SK-N-SH (cell line): ENCODE measurements at regions not wholly inside any gene's neighbourhood (a gene's known extent, or its start where the extent isn't known, plus 50 kb on each side); places are given as distances from the start of the nearest gene placed in this dataset.

Experiments used
- EP300 ChIP-seq, 2 experiments: IDR thresholded peaks; 2 replicates each; pipeline versions ENCODE4 v1.4.0 to v1.6.1; 2012; ENCODE audit warnings: borderline replicate concordance in 1 of 2, low read depth in 1 of 2, low read length in 1 of 2
- EZH2phosphoT487 ChIP-seq: fragments of 200-600 bp; sonication (generic); IDR thresholded peaks from 2 replicates; pipeline ENCODE4 v1.6.1; 2017; ENCODE audit warnings: low read depth, mixed run types, mild to moderate bottlenecking, antibody characterized with exemption, moderate library complexity, borderline replicate concordance
- FOXJ3 ChIP-seq: sonication (generic); formaldehyde crosslinking; IDR thresholded peaks from 2 replicates; pipeline ENCODE4 v1.5.1; 2020; ENCODE audit warnings: mild to moderate bottlenecking, missing genetic modification reagents
- GATA2 ChIP-seq: sonication (generic); formaldehyde crosslinking; IDR thresholded peaks from 2 replicates; pipeline ENCODE4 v1.5.0; 2020; ENCODE audit warnings: mild to moderate bottlenecking, missing genetic modification reagents
- JUND ChIP-seq: IDR thresholded peaks from 2 replicates; pipeline ENCODE4 v1.4.0; 2012
- MEF2A ChIP-seq: IDR thresholded peaks from 2 replicates; pipeline ENCODE4 v1.4.0; 2012; ENCODE audit warnings: low read depth, borderline replicate concordance
- MXI1 ChIP-seq: IDR thresholded peaks from 2 replicates; pipeline ENCODE4 v1.6.1; 2012; ENCODE audit warnings: mild to moderate bottlenecking, low read depth, low read length, improper control_type of control experiment
- NFIC ChIP-seq: IDR thresholded peaks from 2 replicates; pipeline ENCODE4 v1.4.0; 2012; ENCODE audit warnings: borderline replicate concordance
- NRF1 ChIP-seq: IDR thresholded peaks from 2 replicates; pipeline ENCODE4 v1.6.1; 2012; ENCODE audit warnings: low read depth, mild to moderate bottlenecking, low read length
- POLR2AphosphoS5 ChIP-seq: IDR thresholded peaks from 2 replicates; pipeline ENCODE4 v1.6.1; 2012; ENCODE audit warnings: low read depth, low read length
- SIN3A ChIP-seq: IDR thresholded peaks from 2 replicates; pipeline ENCODE4 v1.6.1; 2012; ENCODE audit warnings: low read depth, mild to moderate bottlenecking, low read length, moderate library complexity, borderline replicate concordance
- TCF12 ChIP-seq: IDR thresholded peaks from 2 replicates; pipeline ENCODE4 v1.4.0; 2012
- TEAD4 ChIP-seq: IDR thresholded peaks from 2 replicates; pipeline ENCODE4 v1.4.0; 2012; ENCODE audit warnings: mild to moderate bottlenecking, borderline replicate concordance; ENCODE audit not compliant: insufficient read depth
- YY1 ChIP-seq: IDR thresholded peaks from 2 replicates; pipeline ENCODE4 v1.4.0; 2012; ENCODE audit warnings: low read depth, mild to moderate bottlenecking
- TF ChIP-seq, protein P1 (sequence below): IDR thresholded peaks from 2 replicates; pipeline ENCODE4 v1.4.0; 2012; ENCODE audit warnings: low read depth
- TF ChIP-seq, protein P2 (sequence below): IDR thresholded peaks from 2 replicates; pipeline ENCODE4 v1.4.0; 2012; ENCODE audit warnings: low read depth, borderline replicate concordance
- TF ChIP-seq, protein P3 (sequence below): IDR thresholded peaks from 2 replicates; pipeline ENCODE4; 2012
- TF ChIP-seq, protein P4 (sequence below): fragments of 150-350 bp; IDR thresholded peaks from 2 replicates; pipeline ENCODE4 v1.6.1; 2017; ENCODE audit warnings: antibody characterized with exemption, low read length, low read depth, borderline replicate concordance

DNA sequence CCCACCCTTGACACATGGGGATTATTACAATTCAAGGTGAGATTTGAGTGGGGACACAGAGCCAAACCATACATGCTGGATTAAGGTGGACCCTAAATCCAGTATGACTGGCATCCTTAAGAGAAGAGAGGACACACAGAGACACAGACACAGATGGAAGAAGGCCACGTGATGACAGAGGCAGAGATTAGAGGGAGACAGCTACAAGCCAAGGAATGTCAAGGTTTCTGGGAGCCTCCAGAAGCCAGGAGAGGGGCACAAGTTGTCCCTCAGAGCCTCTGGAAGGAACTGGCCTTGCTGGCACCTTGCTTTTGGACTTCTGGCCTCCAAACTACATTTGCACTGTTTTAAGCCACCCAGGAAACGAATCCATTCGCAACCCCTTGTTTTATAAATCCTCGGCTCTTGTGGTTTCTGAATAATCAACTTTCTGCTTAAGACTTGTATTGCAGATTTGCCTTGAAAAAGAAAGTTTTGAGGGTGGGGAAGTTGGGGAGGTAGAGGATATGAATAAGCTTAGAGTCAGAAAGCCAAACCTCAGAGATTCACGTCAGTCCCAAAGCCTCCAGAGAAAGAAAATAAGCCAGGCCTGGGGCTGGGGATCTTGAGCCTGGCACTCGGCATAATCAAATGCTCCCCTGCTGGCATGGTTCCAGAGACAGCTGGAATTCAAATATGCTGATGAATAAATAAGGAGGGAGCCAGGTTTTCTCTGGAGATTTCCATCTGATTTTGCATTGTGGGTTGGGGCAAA, 224.2 kb upstream of the PWP1 start (continued):
- TF ChIP-seq, protein P1, sequence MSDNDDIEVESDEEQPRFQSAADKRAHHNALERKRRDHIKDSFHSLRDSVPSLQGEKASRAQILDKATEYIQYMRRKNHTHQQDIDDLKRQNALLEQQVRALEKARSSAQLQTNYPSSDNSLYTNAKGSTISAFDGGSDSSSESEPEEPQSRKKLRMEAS = no peak
- TF ChIP-seq MXI1 (no peak), JUND (no peak), NRF1 (no peak), FOXJ3 (CRISPR knock-in tag) (no peak), EZH2phosphoT487 (no peak), SIN3A (no peak), MEF2A (no peak), NFIC (peak; percentile 76), POLR2AphosphoS5 (no peak), TCF12 (peak; percentile 31; the same call in 1 of the 2 replicates), YY1 (no peak), TEAD4 (no peak), GATA2 (CRISPR knock-in tag) (no peak; the same call in 1 of the 2 replicates), EP300 (IDR thresholded peaks at IDR 0.05; ENCODE audit: borderline replicate concordance in 1 of 2, low read depth in 1 of 2, low read length in 1 of 2) (peak; percentile 21 to 25; a peak in 1 of 4 replicates)
- TF ChIP-seq, protein P2, sequence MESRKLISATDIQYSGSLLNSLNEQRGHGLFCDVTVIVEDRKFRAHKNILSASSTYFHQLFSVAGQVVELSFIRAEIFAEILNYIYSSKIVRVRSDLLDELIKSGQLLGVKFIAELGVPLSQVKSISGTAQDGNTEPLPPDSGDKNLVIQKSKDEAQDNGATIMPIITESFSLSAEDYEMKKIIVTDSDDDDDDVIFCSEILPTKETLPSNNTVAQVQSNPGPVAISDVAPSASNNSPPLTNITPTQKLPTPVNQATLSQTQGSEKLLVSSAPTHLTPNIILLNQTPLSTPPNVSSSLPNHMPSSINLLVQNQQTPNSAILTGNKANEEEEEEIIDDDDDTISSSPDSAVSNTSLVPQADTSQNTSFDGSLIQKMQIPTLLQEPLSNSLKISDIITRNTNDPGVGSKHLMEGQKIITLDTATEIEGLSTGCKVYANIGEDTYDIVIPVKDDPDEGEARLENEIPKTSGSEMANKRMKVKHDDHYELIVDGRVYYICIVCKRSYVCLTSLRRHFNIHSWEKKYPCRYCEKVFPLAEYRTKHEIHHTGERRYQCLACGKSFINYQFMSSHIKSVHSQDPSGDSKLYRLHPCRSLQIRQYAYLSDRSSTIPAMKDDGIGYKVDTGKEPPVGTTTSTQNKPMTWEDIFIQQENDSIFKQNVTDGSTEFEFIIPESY = no peak
- TF ChIP-seq, protein P3, sequence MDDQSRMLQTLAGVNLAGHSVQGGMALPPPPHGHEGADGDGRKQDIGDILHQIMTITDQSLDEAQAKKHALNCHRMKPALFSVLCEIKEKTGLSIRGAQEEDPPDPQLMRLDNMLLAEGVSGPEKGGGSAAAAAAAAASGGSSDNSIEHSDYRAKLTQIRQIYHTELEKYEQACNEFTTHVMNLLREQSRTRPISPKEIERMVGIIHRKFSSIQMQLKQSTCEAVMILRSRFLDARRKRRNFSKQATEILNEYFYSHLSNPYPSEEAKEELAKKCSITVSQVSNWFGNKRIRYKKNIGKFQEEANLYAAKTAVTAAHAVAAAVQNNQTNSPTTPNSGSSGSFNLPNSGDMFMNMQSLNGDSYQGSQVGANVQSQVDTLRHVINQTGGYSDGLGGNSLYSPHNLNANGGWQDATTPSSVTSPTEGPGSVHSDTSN = no peak
- TF ChIP-seq, protein P4, sequence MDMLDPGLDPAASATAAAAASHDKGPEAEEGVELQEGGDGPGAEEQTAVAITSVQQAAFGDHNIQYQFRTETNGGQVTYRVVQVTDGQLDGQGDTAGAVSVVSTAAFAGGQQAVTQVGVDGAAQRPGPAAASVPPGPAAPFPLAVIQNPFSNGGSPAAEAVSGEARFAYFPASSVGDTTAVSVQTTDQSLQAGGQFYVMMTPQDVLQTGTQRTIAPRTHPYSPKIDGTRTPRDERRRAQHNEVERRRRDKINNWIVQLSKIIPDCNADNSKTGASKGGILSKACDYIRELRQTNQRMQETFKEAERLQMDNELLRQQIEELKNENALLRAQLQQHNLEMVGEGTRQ = no peak
